ENCODE measurements at regions not wholly inside any gene's neighbourhood (a gene's known extent, or its start where the extent isn't known, plus 50 kb on each side); places are given as distances from the start of the nearest gene placed in this dataset.

- no peaks in the 10 kb centered on the region for H4K20me1 ChIP-seq (ENCODE audit: control insufficient read depth, insufficient read depth)
- ChIA-PET RAD21 (ENCODE audit: unreplicated experiment) (no interaction called here), SMC1A (ENCODE audit: uncharacterized antibody, unreplicated experiment) (no interaction called here), POLR2A (no interaction called here), CTCF (no interaction called here)
- no peak overlapping the region for H3K27ac ChIP-seq (ENCODE audit: control insufficient read depth, insufficient read depth)
- no peaks in the 10 kb centered on the region for H3K4me1 ChIP-seq (ENCODE audit: control insufficient read depth, insufficient read depth, low read length)
- in situ Hi-C loops (cut with MboI) = no loop called here
- intact Hi-C loops (cut with micrococcal nuclease; ENCODE audit: unreplicated experiment) = no loop called here
- TF ChIP-seq ZNF217 (IDR thresholded peaks at IDR 0.05) (no peak), DPF2 (IDR thresholded peaks at IDR 0.05) (no peak), SPI1 (IDR thresholded peaks at IDR 0.05; ENCODE audit: borderline replicate concordance, insufficient read depth, low read depth, low read length) (no peak), ZBTB33 (IDR thresholded peaks at IDR 0.05) (no peak), ASH2L (IDR thresholded peaks at IDR 0.05; ENCODE audit: borderline replicate concordance, low read depth) (no peak), EZH2 (IDR thresholded peaks at IDR 0.05; ENCODE audit: borderline replicate concordance, control insufficient read depth, low read depth, low read length) (no peak), TCF7 (IDR thresholded peaks at IDR 0.05; ENCODE audit: borderline replicate concordance) (no peak), EP300 (IDR thresholded peaks at IDR 0.05; ENCODE audit: borderline replicate concordance in 1 of 2, control insufficient read depth in 1 of 2, low read depth in 2 of 2, low read length in 2 of 2) (no peak), ZNF24 (IDR thresholded peaks at IDR 0.05) (no peak)
- TF ChIP-seq, protein P1, sequence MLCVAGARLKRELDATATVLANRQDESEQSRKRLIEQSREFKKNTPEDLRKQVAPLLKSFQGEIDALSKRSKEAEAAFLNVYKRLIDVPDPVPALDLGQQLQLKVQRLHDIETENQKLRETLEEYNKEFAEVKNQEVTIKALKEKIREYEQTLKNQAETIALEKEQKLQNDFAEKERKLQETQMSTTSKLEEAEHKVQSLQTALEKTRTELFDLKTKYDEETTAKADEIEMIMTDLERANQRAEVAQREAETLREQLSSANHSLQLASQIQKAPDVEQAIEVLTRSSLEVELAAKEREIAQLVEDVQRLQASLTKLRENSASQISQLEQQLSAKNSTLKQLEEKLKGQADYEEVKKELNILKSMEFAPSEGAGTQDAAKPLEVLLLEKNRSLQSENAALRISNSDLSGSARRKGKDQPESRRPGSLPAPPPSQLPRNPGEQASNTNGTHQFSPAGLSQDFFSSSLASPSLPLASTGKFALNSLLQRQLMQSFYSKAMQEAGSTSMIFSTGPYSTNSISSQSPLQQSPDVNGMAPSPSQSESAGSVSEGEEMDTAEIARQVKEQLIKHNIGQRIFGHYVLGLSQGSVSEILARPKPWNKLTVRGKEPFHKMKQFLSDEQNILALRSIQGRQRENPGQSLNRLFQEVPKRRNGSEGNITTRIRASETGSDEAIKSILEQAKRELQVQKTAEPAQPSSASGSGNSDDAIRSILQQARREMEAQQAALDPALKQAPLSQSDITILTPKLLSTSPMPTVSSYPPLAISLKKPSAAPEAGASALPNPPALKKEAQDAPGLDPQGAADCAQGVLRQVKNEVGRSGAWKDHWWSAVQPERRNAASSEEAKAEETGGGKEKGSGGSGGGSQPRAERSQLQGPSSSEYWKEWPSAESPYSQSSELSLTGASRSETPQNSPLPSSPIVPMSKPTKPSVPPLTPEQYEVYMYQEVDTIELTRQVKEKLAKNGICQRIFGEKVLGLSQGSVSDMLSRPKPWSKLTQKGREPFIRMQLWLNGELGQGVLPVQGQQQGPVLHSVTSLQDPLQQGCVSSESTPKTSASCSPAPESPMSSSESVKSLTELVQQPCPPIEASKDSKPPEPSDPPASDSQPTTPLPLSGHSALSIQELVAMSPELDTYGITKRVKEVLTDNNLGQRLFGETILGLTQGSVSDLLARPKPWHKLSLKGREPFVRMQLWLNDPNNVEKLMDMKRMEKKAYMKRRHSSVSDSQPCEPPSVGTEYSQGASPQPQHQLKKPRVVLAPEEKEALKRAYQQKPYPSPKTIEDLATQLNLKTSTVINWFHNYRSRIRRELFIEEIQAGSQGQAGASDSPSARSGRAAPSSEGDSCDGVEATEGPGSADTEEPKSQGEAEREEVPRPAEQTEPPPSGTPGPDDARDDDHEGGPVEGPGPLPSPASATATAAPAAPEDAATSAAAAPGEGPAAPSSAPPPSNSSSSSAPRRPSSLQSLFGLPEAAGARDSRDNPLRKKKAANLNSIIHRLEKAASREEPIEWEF (IDR thresholded peaks at IDR 0.05; ENCODE audit: insufficient replicate concordance, low read depth, low read length) = no peak
- TF ChIP-seq, protein P2, sequence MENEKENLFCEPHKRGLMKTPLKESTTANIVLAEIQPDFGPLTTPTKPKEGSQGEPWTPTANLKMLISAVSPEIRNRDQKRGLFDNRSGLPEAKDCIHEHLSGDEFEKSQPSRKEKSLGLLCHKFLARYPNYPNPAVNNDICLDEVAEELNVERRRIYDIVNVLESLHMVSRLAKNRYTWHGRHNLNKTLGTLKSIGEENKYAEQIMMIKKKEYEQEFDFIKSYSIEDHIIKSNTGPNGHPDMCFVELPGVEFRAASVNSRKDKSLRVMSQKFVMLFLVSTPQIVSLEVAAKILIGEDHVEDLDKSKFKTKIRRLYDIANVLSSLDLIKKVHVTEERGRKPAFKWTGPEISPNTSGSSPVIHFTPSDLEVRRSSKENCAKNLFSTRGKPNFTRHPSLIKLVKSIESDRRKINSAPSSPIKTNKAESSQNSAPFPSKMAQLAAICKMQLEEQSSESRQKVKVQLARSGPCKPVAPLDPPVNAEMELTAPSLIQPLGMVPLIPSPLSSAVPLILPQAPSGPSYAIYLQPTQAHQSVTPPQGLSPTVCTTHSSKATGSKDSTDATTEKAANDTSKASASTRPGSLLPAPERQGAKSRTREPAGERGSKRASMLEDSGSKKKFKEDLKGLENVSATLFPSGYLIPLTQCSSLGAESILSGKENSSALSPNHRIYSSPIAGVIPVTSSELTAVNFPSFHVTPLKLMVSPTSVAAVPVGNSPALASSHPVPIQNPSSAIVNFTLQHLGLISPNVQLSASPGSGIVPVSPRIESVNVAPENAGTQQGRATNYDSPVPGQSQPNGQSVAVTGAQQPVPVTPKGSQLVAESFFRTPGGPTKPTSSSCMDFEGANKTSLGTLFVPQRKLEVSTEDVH (IDR thresholded peaks at IDR 0.05; ENCODE audit: low read depth, partially characterized antibody) = no peak
- TF ChIP-seq, protein P3, sequence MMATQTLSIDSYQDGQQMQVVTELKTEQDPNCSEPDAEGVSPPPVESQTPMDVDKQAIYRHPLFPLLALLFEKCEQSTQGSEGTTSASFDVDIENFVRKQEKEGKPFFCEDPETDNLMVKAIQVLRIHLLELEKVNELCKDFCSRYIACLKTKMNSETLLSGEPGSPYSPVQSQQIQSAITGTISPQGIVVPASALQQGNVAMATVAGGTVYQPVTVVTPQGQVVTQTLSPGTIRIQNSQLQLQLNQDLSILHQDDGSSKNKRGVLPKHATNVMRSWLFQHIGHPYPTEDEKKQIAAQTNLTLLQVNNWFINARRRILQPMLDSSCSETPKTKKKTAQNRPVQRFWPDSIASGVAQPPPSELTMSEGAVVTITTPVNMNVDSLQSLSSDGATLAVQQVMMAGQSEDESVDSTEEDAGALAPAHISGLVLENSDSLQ (IDR thresholded peaks at IDR 0.05) = no peak
- WGBS (ENCODE audit: insufficient coverage, insufficient replicate concordance, low lambda C conversion rate, missing lambda C conversion rate) = 0% methylated on average over 1 of the region's 1 CpG
- ATAC-seq = no peak
- H3K4me2 ChIP-seq (ENCODE audit: control insufficient read depth, insufficient read depth) = no peak overlapping the region
- no peak overlapping the region for H3K4me3 ChIP-seq
- no peaks in the 10 kb centered on the region for H3K27me3 ChIP-seq (replicated peaks in 1 of 2; ENCODE audit: control insufficient read depth in 2 of 2, insufficient read depth in 2 of 2, low read length in 1 of 2)
- FAIRE-seq = no peak
- no peak for DNase-seq (ENCODE audit: low read depth, low spot score)
- no peak overlapping the region for H3K9ac ChIP-seq (ENCODE audit: control insufficient read depth, insufficient read depth, low read length)
- no peaks in the 10 kb centered on the region for H3K79me2 ChIP-seq (ENCODE audit: control insufficient read depth, insufficient read depth, low read length)
- H3K9me3 ChIP-seq (replicated peaks; ENCODE audit: control insufficient read depth, insufficient read depth, low read length) = no peaks in the 10 kb centered on the region
- no peak overlapping the region for H2AFZ ChIP-seq (ENCODE audit: control insufficient read depth, low read depth, low read length)
- no TSS peak for BruUV-seq (replicated peaks)
- no peaks in the 10 kb centered on the region for H3K36me3 ChIP-seq (ENCODE audit: control insufficient read depth in 2 of 2, insufficient read depth in 2 of 2, low read length in 1 of 2)
These were observed 419.1 kb upstream of the CDIN1 start for GRCh38 chr15:36160351-36160750.

All from GM12878 (cell line).